T-helper 9 cell (primary cell): ENCODE measurements at regions not wholly inside any gene's neighbourhood (a gene's known extent, or its start where the extent isn't known, plus 50 kb on each side); places are given as distances from the start of the nearest gene placed in this dataset.

Experiments used
- DNase-seq: peaks from one replicate; pipeline ENCODE4 v3.0.0-alpha.2; 2020

GRCh38 chr5:133732536-133732935 is 120.2 kb upstream of the FSTL4 start:
- DNase-seq = no peak

GRCh38 chr5:133731951-133732350 is 119.6 kb upstream of the FSTL4 start:
- no peak for DNase-seq

GRCh38 chr5:133730866-133731265 is 118.5 kb upstream of the FSTL4 start:
- no peak for DNase-seq

- DNase-seq = no peak
These were observed 118.0 kb upstream of the FSTL4 start for GRCh38 chr5:133730346-133730745.

- no peak for DNase-seq
These were observed 117.5 kb upstream of the FSTL4 start for GRCh38 chr5:133729800-133730199.

- DNase-seq = no peak
These were observed 116.1 kb upstream of the FSTL4 start for GRCh38 chr5:133728475-133728874.

GRCh38 chr5:133727636-133728035 is 115.3 kb upstream of the FSTL4 start:
- no peak for DNase-seq

GRCh38 chr5:133723651-133724366 is 111.5 kb upstream of the FSTL4 start:
- no peak for DNase-seq

GRCh38 chr5:133723126-133723525 is 110.8 kb upstream of the FSTL4 start:
- no peak for DNase-seq

- no peak for DNase-seq
These were observed 109.0 kb upstream of the FSTL4 start for GRCh38 chr5:133721365-133721764.

GRCh38 chr5:133718457-133718856 is 106.1 kb upstream of the FSTL4 start:
- DNase-seq = no peak

- no peak for DNase-seq
These were observed 104.3 kb upstream of the FSTL4 start for GRCh38 chr5:133716532-133717183.

- no peak for DNase-seq
These were observed 103.3 kb upstream of the FSTL4 start for GRCh38 chr5:133715616-133716015.

GRCh38 chr5:133715216-133715615 is 102.9 kb upstream of the FSTL4 start:
- no peak for DNase-seq

GRCh38 chr5:133714161-133714915 is 102.0 kb upstream of the FSTL4 start:
- no peak for DNase-seq

GRCh38 chr5:133713751-133714150 is 101.4 kb upstream of the FSTL4 start:
- DNase-seq = no peak

- DNase-seq = no peak
These were observed 100.9 kb upstream of the FSTL4 start for GRCh38 chr5:133713209-133713608.

- DNase-seq = no peak
These were observed 100.2 kb upstream of the FSTL4 start for GRCh38 chr5:133712562-133712961.

GRCh38 chr5:133709209-133709725 is 96.9 kb upstream of the FSTL4 start:
- no peak for DNase-seq

GRCh38 chr5:133708331-133708850 is 96.0 kb upstream of the FSTL4 start:
- DNase-seq = no peak

GRCh38 chr5:133707629-133708028 is 95.3 kb upstream of the FSTL4 start:
- no peak for DNase-seq

- DNase-seq = no peak
These were observed 94.4 kb upstream of the FSTL4 start for GRCh38 chr5:133706506-133707430.
